Ascending aorta (tissue), 2 donors: ENCODE measurements at regions not wholly inside any gene's neighbourhood (a gene's known extent, or its start where the extent isn't known, plus 50 kb on each side); places are given as distances from the start of the nearest gene placed in this dataset.

Experiments used
- DNase-seq, 2 donors: peaks; one replicate each; pipeline ENCODE4 v3.0.0-alpha.2; 2019; ENCODE audit warnings: low spot score in 2 of 2
- H3K27ac ChIP-seq, 2 donors: fragments of 200-600 bp; sonication (generic); one replicate each; pipeline ENCODE4 v1.5.1; 2016 to 2017; ENCODE audit warnings: mild to moderate bottlenecking in 1 of 2
- H3K27me3 ChIP-seq: fragments of 200-600 bp; sonication (generic); one replicate; pipeline ENCODE4 v1.5.1; 2017
- H3K36me3 ChIP-seq, 2 donors: fragments of 200-600 bp; sonication (generic); one replicate each; pipeline ENCODE4 v1.5.1; 2016
- H3K4me1 ChIP-seq, 2 donors: fragments of 200-600 bp; sonication (generic); one replicate each; pipeline ENCODE4 v1.5.1; 2016 to 2017; ENCODE audit warnings: mild to moderate bottlenecking in 1 of 2
- H3K4me3 ChIP-seq, 2 donors: fragments of 200-600 bp; sonication (generic); one replicate each; pipeline ENCODE4 v1.5.1; 2016 to 2017; ENCODE audit warnings: mild to moderate bottlenecking in 1 of 2
- H3K9me3 ChIP-seq, 2 donors: fragments of 200-600 bp; sonication (generic); one replicate each; pipeline ENCODE4 v1.5.1; 2016
- intact Hi-C: fragments of 100-400 bp; cut with DNase I; formaldehyde crosslinking; loops from one replicate; pipeline ENCODE4 v1.15.1; 2023
- TF ChIP-seq, protein P1 (sequence below), 3 experiments: fragments of 200-600 bp in 2 of 3; fragments of 450-650 bp in 1 of 3; sonication (generic) in 2 of 3; IDR thresholded peaks; one replicate each; pipeline ENCODE4 v1.5.1; 2016 to 2019; ENCODE audit warnings: antibody characterized with exemption in 3 of 3, mild to moderate bottlenecking in 1 of 3, moderate library complexity in 1 of 3

DNA sequence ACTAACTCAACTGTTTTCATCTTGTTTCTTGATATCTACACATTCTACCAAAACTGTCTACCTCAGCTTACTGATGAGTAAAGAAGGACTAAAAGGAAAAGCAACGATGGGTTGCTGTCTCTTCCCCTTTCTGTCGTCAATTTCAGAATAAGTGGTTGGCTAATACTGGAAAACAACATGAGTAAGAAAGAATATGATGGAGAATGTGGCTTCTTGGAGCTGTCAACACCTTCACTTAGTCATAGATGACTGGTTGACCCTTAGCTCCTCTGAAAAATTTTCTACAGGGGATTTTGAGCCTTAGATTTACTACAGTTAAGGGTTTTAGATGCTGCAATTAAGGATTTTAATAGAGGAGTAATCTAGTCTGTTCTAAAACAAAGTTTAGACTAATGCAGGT is 797.9 kb downstream of the TLE4 start:
- no peak for DNase-seq
- no peak overlapping the region for H3K4me3 ChIP-seq
- TF ChIP-seq, protein P1, sequence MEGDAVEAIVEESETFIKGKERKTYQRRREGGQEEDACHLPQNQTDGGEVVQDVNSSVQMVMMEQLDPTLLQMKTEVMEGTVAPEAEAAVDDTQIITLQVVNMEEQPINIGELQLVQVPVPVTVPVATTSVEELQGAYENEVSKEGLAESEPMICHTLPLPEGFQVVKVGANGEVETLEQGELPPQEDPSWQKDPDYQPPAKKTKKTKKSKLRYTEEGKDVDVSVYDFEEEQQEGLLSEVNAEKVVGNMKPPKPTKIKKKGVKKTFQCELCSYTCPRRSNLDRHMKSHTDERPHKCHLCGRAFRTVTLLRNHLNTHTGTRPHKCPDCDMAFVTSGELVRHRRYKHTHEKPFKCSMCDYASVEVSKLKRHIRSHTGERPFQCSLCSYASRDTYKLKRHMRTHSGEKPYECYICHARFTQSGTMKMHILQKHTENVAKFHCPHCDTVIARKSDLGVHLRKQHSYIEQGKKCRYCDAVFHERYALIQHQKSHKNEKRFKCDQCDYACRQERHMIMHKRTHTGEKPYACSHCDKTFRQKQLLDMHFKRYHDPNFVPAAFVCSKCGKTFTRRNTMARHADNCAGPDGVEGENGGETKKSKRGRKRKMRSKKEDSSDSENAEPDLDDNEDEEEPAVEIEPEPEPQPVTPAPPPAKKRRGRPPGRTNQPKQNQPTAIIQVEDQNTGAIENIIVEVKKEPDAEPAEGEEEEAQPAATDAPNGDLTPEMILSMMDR (IDR thresholded peaks at IDR 0.05): no peak
- no peaks in the 10 kb centered on the region for H3K27me3 ChIP-seq
- H3K36me3 ChIP-seq: no peaks in the 10 kb centered on the region
- H3K9me3 ChIP-seq: no peaks in the 10 kb centered on the region
- intact Hi-C loops: no loop called here
- no peak overlapping the region for H3K27ac ChIP-seq
- no peaks in the 10 kb centered on the region for H3K4me1 ChIP-seq

DNA sequence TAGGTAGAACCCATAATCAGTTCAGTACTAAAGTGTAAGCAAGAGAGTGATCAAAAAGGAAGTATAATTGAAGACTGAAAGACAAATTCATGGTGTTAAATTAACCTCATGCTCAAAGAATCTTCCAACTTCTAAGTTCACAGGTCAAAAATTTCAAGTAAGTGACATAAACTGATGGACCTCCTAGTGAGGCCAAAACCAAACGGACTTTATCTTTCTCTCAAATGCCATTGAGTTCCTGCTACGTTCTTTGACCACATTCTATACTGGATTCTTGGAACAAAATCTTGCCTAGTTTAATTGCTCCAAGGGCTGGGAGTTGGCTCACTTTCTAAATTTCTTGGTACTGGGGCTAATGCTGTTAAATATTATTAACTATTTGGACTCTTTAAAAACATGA is 794.9 kb downstream of the TLE4 start:
- Histone ChIP-seq H3K36me3 (no peaks in the 10 kb centered on the region), H3K4me1 (no peaks in the 10 kb centered on the region), H3K27me3 (no peaks in the 10 kb centered on the region), H3K4me3 (no peak overlapping the region), H3K27ac (no peak overlapping the region), H3K9me3 (no peaks in the 10 kb centered on the region)
- intact Hi-C loops: no loop called here
- DNase-seq: no peak
- TF ChIP-seq, protein P1 (IDR thresholded peaks at IDR 0.05): no peak

- TF ChIP-seq, protein P1 (IDR thresholded peaks at IDR 0.05): no peak
- H3K9me3 ChIP-seq: no peaks in the 10 kb centered on the region
- no peaks in the 10 kb centered on the region for H3K27me3 ChIP-seq
- no peak overlapping the region for H3K4me3 ChIP-seq
- H3K36me3 ChIP-seq: no peaks in the 10 kb centered on the region
- no peak for DNase-seq
- H3K4me1 ChIP-seq: no peaks in the 10 kb centered on the region
- intact Hi-C loops: no loop called here
- no peak overlapping the region for H3K27ac ChIP-seq
Measured at GRCh38 chr9:80359941-80360881, 788.4 kb downstream of the TLE4 start.

DNA sequence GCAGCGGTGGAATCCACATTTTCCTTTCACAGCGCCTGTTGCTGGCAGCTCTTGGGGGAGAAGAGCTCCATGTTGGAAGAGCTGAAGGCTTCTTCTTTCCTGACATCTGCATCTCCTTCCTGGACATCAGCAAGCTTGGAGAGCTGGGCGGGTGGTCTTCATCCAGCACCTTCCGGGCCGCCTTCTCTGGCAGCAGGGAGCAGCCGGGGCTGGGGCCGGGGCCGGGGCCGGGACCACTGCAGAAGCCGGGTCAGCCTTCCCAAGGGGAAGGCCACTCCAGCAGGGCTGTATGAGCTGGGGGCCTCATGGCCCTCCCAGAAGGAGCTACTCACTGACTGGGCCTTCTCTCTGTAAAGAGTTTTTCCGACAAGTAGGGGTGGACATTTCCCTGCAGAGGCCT is 787.5 kb downstream of the TLE4 start:
- Histone ChIP-seq H3K9me3 (no peaks in the 10 kb centered on the region), H3K27ac (no peak overlapping the region), H3K4me3 (no peak overlapping the region), H3K27me3 (no peaks in the 10 kb centered on the region), H3K36me3 (no peaks in the 10 kb centered on the region), H3K4me1 (no peaks in the 10 kb centered on the region)
- TF ChIP-seq, protein P1 (IDR thresholded peaks at IDR 0.05): no peak
- no peak for DNase-seq
- intact Hi-C loops: no loop called here

- TF ChIP-seq, protein P1 (IDR thresholded peaks at IDR 0.05): no peak
- intact Hi-C loops: no loop called here
Measured at GRCh38 chr9:80352967-80353366, 781.2 kb downstream of the TLE4 start.

More at GRCh38 chr9:80352967-80353366, 781.2 kb downstream of the TLE4 start:
- Histone ChIP-seq H3K4me3 (no peak overlapping the region), H3K9me3 (no peaks in the 10 kb centered on the region), H3K36me3 (no peaks in the 10 kb centered on the region), H3K27me3 (no peaks in the 10 kb centered on the region), H3K27ac (no peak overlapping the region), H3K4me1 (no peaks in the 10 kb centered on the region)
- no peak for DNase-seq
